Smooth muscle cell (in vitro differentiated cells): ENCODE measurements at regions not wholly inside any gene's neighbourhood (a gene's known extent, or its start where the extent isn't known, plus 50 kb on each side); places are given as distances from the start of the nearest gene placed in this dataset.

ENCODE experiments used
- DNase-seq: peaks from one replicate; lab custom pipeline; 2025; ENCODE audit not compliant: unreplicated experiment; lab: John Stamatoyannopoulos, UW
- H2AFZ ChIP-seq: fragments of 200-600 bp; sonication (generic); 2 replicates; pipeline ENCODE4 v1.6.0; 2016; ENCODE audit warnings: antibody characterized with exemption, low read depth, mild to moderate bottlenecking
- H3F3A ChIP-seq: fragments of 200-600 bp; sonication (generic); 2 replicates; pipeline ENCODE4 v1.6.0; 2017; ENCODE audit warnings: antibody characterized with exemption, low read depth
- H3K27ac ChIP-seq: fragments of 200-600 bp; sonication (generic); 2 replicates; pipeline ENCODE4 v1.5.1; 2016; ENCODE audit warnings: low read depth, mild to moderate bottlenecking
- H3K27me3 ChIP-seq: fragments of 200-600 bp; sonication (generic); 2 replicates; pipeline ENCODE4 v1.6.1; 2016; ENCODE audit warnings: low read depth, mild to moderate bottlenecking
- H3K36me3 ChIP-seq: fragments of 200-600 bp; sonication (generic); 2 replicates; pipeline ENCODE4 v1.5.1; 2016; ENCODE audit warnings: low read depth
- H3K4me1 ChIP-seq: fragments of 200-600 bp; sonication (generic); 2 replicates; pipeline ENCODE4 v1.5.1; 2016; ENCODE audit warnings: low read depth
- H3K4me2 ChIP-seq: fragments of 200-600 bp; sonication (generic); 2 replicates; pipeline ENCODE4 v1.6.0; 2016; ENCODE audit warnings: mild to moderate bottlenecking
- H3K4me3 ChIP-seq: fragments of 200-600 bp; sonication (generic); 2 replicates; pipeline ENCODE4 v1.5.1; 2016; ENCODE audit warnings: mild to moderate bottlenecking
- H3K79me2 ChIP-seq: fragments of 200-600 bp; sonication (generic); 2 replicates; pipeline ENCODE4 v1.6.0; 2016; ENCODE audit warnings: low read depth, mild to moderate bottlenecking
- H3K9ac ChIP-seq: fragments of 200-600 bp; sonication (generic); 2 replicates; pipeline ENCODE4 v1.6.0; 2016; ENCODE audit warnings: low read depth
- H3K9me3 ChIP-seq: fragments of 200-600 bp; sonication (generic); replicated peaks from 2 replicates; pipeline ENCODE4 v1.5.1; 2016; ENCODE audit warnings: low read depth
- H4K20me1 ChIP-seq: fragments of 200-600 bp; sonication (generic); 2 replicates; pipeline ENCODE4 v1.6.0; 2016; ENCODE audit warnings: low read depth
- WGBS: methylation state at CpG from one replicate; pipeline ENCODE4 v1.1.7; 2016; ENCODE audit warnings: low lambda C conversion rate; 5-methylcytosine and 5-hydroxymethylcytosine counted together
- TF ChIP-seq, protein P1 (sequence below): fragments of 200-600 bp; sonication (generic); IDR thresholded peaks from 2 replicates; pipeline ENCODE4 v1.5.1; 2017; ENCODE audit warnings: borderline replicate concordance, mild to moderate bottlenecking, antibody characterized with exemption; ENCODE audit not compliant: insufficient read depth, poor library complexity, severe bottlenecking

DNA sequence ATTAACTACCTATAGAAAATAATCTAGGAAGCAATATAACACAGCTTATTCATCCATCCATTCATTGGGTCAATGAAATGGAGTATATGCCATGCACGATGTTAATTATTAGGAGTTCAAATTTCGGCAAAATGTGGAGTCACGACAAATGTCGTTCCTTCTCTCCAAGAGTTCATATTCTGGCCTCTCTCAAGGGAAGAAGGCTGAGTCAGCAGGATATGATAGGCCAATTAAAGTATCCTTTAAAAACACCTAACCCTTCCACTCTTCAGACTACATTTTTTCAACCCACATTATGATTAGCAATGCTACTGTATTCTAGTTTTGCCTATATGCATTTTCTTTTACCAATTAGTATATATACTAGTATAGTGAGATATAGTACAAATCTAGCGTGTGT, 163.1 kb downstream of the LARP7 start:
- no peak overlapping the region for H3K4me3 ChIP-seq
- no peaks in the 10 kb centered on the region for H4K20me1 ChIP-seq
- no peak overlapping the region for H3K9ac ChIP-seq
- H3K36me3 ChIP-seq = no peaks in the 10 kb centered on the region
- TF ChIP-seq, protein P1, sequence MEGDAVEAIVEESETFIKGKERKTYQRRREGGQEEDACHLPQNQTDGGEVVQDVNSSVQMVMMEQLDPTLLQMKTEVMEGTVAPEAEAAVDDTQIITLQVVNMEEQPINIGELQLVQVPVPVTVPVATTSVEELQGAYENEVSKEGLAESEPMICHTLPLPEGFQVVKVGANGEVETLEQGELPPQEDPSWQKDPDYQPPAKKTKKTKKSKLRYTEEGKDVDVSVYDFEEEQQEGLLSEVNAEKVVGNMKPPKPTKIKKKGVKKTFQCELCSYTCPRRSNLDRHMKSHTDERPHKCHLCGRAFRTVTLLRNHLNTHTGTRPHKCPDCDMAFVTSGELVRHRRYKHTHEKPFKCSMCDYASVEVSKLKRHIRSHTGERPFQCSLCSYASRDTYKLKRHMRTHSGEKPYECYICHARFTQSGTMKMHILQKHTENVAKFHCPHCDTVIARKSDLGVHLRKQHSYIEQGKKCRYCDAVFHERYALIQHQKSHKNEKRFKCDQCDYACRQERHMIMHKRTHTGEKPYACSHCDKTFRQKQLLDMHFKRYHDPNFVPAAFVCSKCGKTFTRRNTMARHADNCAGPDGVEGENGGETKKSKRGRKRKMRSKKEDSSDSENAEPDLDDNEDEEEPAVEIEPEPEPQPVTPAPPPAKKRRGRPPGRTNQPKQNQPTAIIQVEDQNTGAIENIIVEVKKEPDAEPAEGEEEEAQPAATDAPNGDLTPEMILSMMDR = no peak
- no peaks in the 10 kb centered on the region for H3K79me2 ChIP-seq
- H3K9me3 ChIP-seq = no peaks in the 10 kb centered on the region
- no peak overlapping the region for H3K4me2 ChIP-seq
- H2AFZ ChIP-seq = no peak overlapping the region
- peaks cover 10% of the 10 kb centered on the region for H3K4me1 ChIP-seq
- H3F3A ChIP-seq = no peaks in the 10 kb centered on the region
- no peak overlapping the region for H3K27ac ChIP-seq
- no peaks in the 10 kb centered on the region for H3K27me3 ChIP-seq
- no peak for DNase-seq
- WGBS = 93% methylated on average over 5 of the region's 5 CpGs

DNA sequence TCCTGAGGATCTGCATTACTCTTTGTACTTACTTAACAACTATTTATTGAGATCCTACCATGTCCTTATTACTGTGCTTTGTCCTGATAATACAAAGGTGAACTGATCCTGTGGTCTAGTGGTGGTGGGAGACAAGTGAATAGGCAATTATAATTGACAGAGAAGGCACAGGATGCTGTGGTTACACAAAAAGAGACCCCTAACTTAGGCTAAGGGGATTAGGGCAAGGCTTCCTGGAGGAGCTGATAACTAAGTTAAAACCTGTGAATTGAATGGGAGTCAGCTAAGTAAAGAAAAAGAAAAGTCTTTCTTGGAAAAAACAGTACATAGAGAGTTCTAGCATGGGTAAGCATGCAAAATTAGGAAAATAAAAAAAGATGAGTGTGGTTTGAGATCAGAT, 164.4 kb downstream of the LARP7 start:
- DNase-seq = no peak
- H2AFZ ChIP-seq = no peak overlapping the region
- no peak overlapping the region for H3K4me3 ChIP-seq
- no peak overlapping the region for H3K9ac ChIP-seq
- H3K27ac ChIP-seq = no peak overlapping the region
- H3F3A ChIP-seq = no peaks in the 10 kb centered on the region
- TF ChIP-seq, protein P1 = no peak
- H3K4me1 ChIP-seq = peaks cover 10% of the 10 kb centered on the region
- H3K79me2 ChIP-seq = no peaks in the 10 kb centered on the region
- no peaks in the 10 kb centered on the region for H4K20me1 ChIP-seq
- no peak overlapping the region for H3K4me2 ChIP-seq
- no peaks in the 10 kb centered on the region for H3K36me3 ChIP-seq
- no peaks in the 10 kb centered on the region for H3K27me3 ChIP-seq
- no peaks in the 10 kb centered on the region for H3K9me3 ChIP-seq

- H3K9ac ChIP-seq = no peak overlapping the region
- no peaks in the 10 kb centered on the region for H3K27me3 ChIP-seq
- no peaks in the 10 kb centered on the region for H3K9me3 ChIP-seq
- no peak overlapping the region for H3K4me2 ChIP-seq
- no peaks in the 10 kb centered on the region for H3K79me2 ChIP-seq
- no peak overlapping the region for H2AFZ ChIP-seq
- DNase-seq = no peak
- H3K4me3 ChIP-seq = no peak overlapping the region
- H3K4me1 ChIP-seq = peaks cover 10% of the 10 kb centered on the region
- no peaks in the 10 kb centered on the region for H3F3A ChIP-seq
- TF ChIP-seq, protein P1 = no peak
- H4K20me1 ChIP-seq = no peaks in the 10 kb centered on the region
- whole genome bisulfite sequencing = 87% methylated on average over 6 of the region's 6 CpGs
- no peak overlapping the region for H3K27ac ChIP-seq
- no peaks in the 10 kb centered on the region for H3K36me3 ChIP-seq
Observed at GRCh38 chr4:112802780-112803179, 165.8 kb downstream of the LARP7 start.

- H3K79me2 ChIP-seq = no peaks in the 10 kb centered on the region
Observed at GRCh38 chr4:112807083-112807482, 170.1 kb downstream of the LARP7 start.

More at GRCh38 chr4:112807083-112807482, 170.1 kb downstream of the LARP7 start:
- peaks cover 4% of the 10 kb centered on the region for H3K4me1 ChIP-seq
- H3K27me3 ChIP-seq = no peaks in the 10 kb centered on the region
- no peaks in the 10 kb centered on the region for H3K9me3 ChIP-seq
- no peak for DNase-seq
- no peak overlapping the region for H3K9ac ChIP-seq
- H3K4me2 ChIP-seq = no peak overlapping the region
- no peak overlapping the region for H3K4me3 ChIP-seq
- no peaks in the 10 kb centered on the region for H3K36me3 ChIP-seq
- H2AFZ ChIP-seq = no peak overlapping the region
- WGBS = 91% methylated on average over 2 of the region's 2 CpGs
- TF ChIP-seq, protein P1 = no peak
- no peak overlapping the region for H3K27ac ChIP-seq
- H4K20me1 ChIP-seq = no peaks in the 10 kb centered on the region
- no peaks in the 10 kb centered on the region for H3F3A ChIP-seq
